ENCODE measurements at regions not wholly inside any gene's neighbourhood (a gene's known extent, or its start where the extent isn't known, plus 50 kb on each side); places are given as distances from the start of the nearest gene placed in this dataset.
A peak's percentile ranks its signal among the peaks of the same experiment; 100 is the strongest.

- H3K4me1 ChIP-seq, result no peaks in the 10 kb centered on the region
- H3K36me3 ChIP-seq, result no peaks in the 10 kb centered on the region
- ATAC-seq, result no peak
- TF ChIP-seq CTCF (IDR thresholded peaks at IDR 0.05) (no peak), EP300 (IDR thresholded peaks at IDR 0.05) (no peak), POLR2A (IDR thresholded peaks at IDR 0.05) (no peak), POLR2AphosphoS5 (IDR thresholded peaks at IDR 0.05) (no peak)
- 45 to 73% methylated on average over 5 to 9 of the region's 9 CpGs for WGBS, 2 donors (ENCODE audit: low coverage in 1 of 2)
- H3K27me3 ChIP-seq, result no peaks in the 10 kb centered on the region
- no peak overlapping the region for H3K27ac ChIP-seq
- H3K9me3 ChIP-seq, result no peaks in the 10 kb centered on the region
- H3K4me3 ChIP-seq, result no peak overlapping the region
Measured at GRCh38 chr11:15318814-15319213, 204.1 kb downstream of the INSC start.

DNA sequence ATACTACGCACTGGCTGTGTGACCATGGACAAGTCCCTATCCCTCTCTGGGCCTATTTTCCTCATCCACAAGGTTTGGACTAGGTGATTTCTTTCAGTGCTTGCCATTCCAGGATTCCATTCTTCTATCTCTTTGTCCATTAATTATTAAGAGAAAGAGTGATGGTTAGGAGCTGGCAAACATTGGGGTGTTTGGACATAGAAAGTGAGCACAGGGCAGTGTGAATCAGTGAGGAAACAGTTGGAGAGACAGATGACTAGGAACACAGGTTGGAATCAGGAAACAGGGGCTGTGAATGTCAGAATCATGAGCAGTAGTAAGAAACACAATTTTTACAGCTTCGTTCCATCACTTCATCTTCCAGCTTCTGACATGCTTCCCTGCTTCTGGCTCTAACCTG is 211.8 kb downstream of the INSC start:
- no peaks in the 10 kb centered on the region for H3K27me3 ChIP-seq
- no peak overlapping the region for H3K4me3 ChIP-seq
- no peaks in the 10 kb centered on the region for H3K36me3 ChIP-seq
- WGBS, 2 donors (ENCODE audit: low coverage in 1 of 2), result 75 to 83% methylated on average over 1 of the region's 2 CpGs
- ATAC-seq, result no peak
- H3K27ac ChIP-seq, result no peak overlapping the region
- no peaks in the 10 kb centered on the region for H3K4me1 ChIP-seq
- no peaks in the 10 kb centered on the region for H3K9me3 ChIP-seq
- TF ChIP-seq EP300 (IDR thresholded peaks at IDR 0.05) (no peak), CTCF (IDR thresholded peaks at IDR 0.05) (no peak)

DNA sequence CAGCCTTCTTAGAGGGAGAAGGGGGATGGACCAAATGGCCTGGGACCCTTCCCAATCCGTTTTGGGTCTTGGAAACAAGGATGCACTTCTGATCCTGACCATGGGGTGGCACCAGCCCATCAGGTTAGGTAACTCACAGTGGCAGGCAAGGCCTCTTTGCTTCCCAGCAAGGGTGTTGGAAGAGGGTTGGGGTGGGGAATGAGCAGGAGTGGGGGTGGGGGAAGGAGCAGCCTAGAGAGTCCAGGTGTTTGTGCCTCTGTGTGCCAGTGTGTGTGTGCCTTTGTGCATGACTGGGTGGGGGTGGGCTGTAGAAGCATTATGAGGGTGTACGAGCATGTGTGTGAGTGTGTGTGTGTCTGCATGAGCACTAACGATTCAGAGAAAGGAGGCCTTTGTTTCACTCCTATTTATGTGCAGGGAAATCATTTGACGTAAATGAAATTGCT is 213.1 kb downstream of the INSC start:
- Histone ChIP-seq H3K27me3 (no peaks in the 10 kb centered on the region), H3K4me1 (no peaks in the 10 kb centered on the region), H3K9me3 (no peaks in the 10 kb centered on the region), H3K4me3 (no peak overlapping the region), H3K36me3 (no peaks in the 10 kb centered on the region), H3K27ac (no peak overlapping the region)
- TF ChIP-seq EP300 (IDR thresholded peaks at IDR 0.05) (no peak), CTCF (IDR thresholded peaks at IDR 0.05) (peak in 3 of 4 experiments; percentile 29 to 62 (median 35))
- 54 to 68% methylated on average over 3 to 4 of the region's 4 CpGs for WGBS, 2 donors (ENCODE audit: low coverage in 1 of 2)
- ATAC-seq, result peak; percentile 23

GRCh38 chr11:15333407-15333806 is 218.7 kb downstream of the INSC start:
- ATAC-seq, result no peak
- no peaks in the 10 kb centered on the region for H3K36me3 ChIP-seq
- TF ChIP-seq CTCF (IDR thresholded peaks at IDR 0.05) (no peak), POLR2AphosphoS5 (IDR thresholded peaks at IDR 0.05) (no peak), POLR2A (IDR thresholded peaks at IDR 0.05) (no peak), EP300 (IDR thresholded peaks at IDR 0.05) (no peak)

GRCh38 chr11:15334766-15335165 is 220.0 kb downstream of the INSC start:
- H3K27ac ChIP-seq, result no peak overlapping the region
- H3K36me3 ChIP-seq, result no peaks in the 10 kb centered on the region
- 81 to 82% methylated on average over 3 of the region's 3 CpGs for WGBS, 2 donors (ENCODE audit: low coverage in 1 of 2)
- no peak overlapping the region for H3K4me3 ChIP-seq
- no peaks in the 10 kb centered on the region for H3K27me3 ChIP-seq
- no peak for ATAC-seq
- no peak for TF ChIP-seq EP300 (IDR thresholded peaks at IDR 0.05)
- no peak for TF ChIP-seq POLR2AphosphoS5 (IDR thresholded peaks at IDR 0.05)
- TF ChIP-seq POLR2A (IDR thresholded peaks at IDR 0.05), result no peak
- no peak for TF ChIP-seq CTCF (IDR thresholded peaks at IDR 0.05)
- H3K4me1 ChIP-seq, result no peaks in the 10 kb centered on the region
- H3K9me3 ChIP-seq, result peaks cover 0 to 11% (median 0%) of the 10 kb centered on the region in 3 donors

More at GRCh38 chr11:15333407-15333806, 218.7 kb downstream of the INSC start:
- H3K27ac ChIP-seq, result no peak overlapping the region
- WGBS, 2 donors (ENCODE audit: low coverage in 1 of 2), result 20 to 88% methylated on average over 1 of the region's 1 CpG
- no peak overlapping the region for H3K4me3 ChIP-seq
- H3K9me3 ChIP-seq, result peaks cover 0 to under 1% (median 0%) of the 10 kb centered on the region in 3 donors
- H3K27me3 ChIP-seq, result no peaks in the 10 kb centered on the region
- no peaks in the 10 kb centered on the region for H3K4me1 ChIP-seq
